IMR-90 (cell line): ENCODE measurements at regions not wholly inside any gene's neighbourhood (a gene's known extent, or its start where the extent isn't known, plus 50 kb on each side); places are given as distances from the start of the nearest gene placed in this dataset.

ENCODE experiments used
- ATAC-seq: fragments of 200-7000 bp; cut with Tn5 transposase; 2 replicates; pipeline ENCODE4 v1.9.1; 2020; ENCODE audit warnings: low read depth, mild to moderate bottlenecking, moderate library complexity
- BruUV-seq: library from RNA; stranded (reverse); fragments of 400-500 nt; replicated peaks from 2 replicates; lab custom pipeline; 2021; lab: Mats Ljungman, UMichigan
- CTCF ChIA-PET: fragments of 300-600 bp; formaldehyde crosslinking; extraction: SDS; loops from one replicate; lab custom pipeline; 2021; ENCODE audit warnings: antibody characterized with exemption; lab: Yijun Ruan, JAX
- POLR2A ChIA-PET: fragments of 300-600 bp; sonication (Branson Sonifier 250); formaldehyde crosslinking; loops from one replicate; lab custom pipeline; 2022; ENCODE audit warnings: antibody characterized with exemption; ENCODE audit not compliant: unreplicated experiment; lab: Charles Lee
- DNase-seq: peaks from one replicate; pipeline ENCODE4 v3.0.0; 2013
- H2AFZ ChIP-seq: replicated peaks from 2 replicates; pipeline ENCODE3; 2013; ENCODE audit warnings: low read length, mild to moderate bottlenecking; ENCODE audit not compliant: poor library complexity
- H2AK5ac ChIP-seq: 2 replicates; pipeline ENCODE4 v1.6.1; 2013; ENCODE audit warnings: low read depth, low read length, inconsistent platforms
- H2AK9ac ChIP-seq: replicated peaks from 2 replicates; pipeline ENCODE3; 2013; ENCODE audit warnings: mild to moderate bottlenecking, low read depth, low read length, moderate library complexity; ENCODE audit not compliant: poor library complexity
- H2BK120ac ChIP-seq: 2 replicates; pipeline ENCODE4 v1.6.1; 2013; ENCODE audit warnings: low read depth, low read length, inconsistent platforms
- H2BK15ac ChIP-seq: 3 replicates; pipeline ENCODE4 v1.6.1; 2013; ENCODE audit warnings: low read depth, low read length, inconsistent platforms
- H2BK20ac ChIP-seq: 2 replicates; pipeline ENCODE4 v1.6.1; 2013; ENCODE audit warnings: low read depth, mild to moderate bottlenecking, inconsistent platforms, low read length, moderate library complexity
- H2BK5ac ChIP-seq: 2 replicates; pipeline ENCODE4 v1.6.1; 2013; ENCODE audit warnings: mild to moderate bottlenecking, low read depth, low read length, inconsistent platforms; ENCODE audit not compliant: poor library complexity, severe bottlenecking
- H3K14ac ChIP-seq: replicated peaks from 2 replicates; pipeline ENCODE4 v1.6.1; 2013; ENCODE audit warnings: low read depth, low read length, inconsistent platforms
- H3K18ac ChIP-seq: 2 replicates; pipeline ENCODE4 v1.6.1; 2013; ENCODE audit warnings: low read depth, low read length, control low read depth
- H3K23ac ChIP-seq: 2 replicates; pipeline ENCODE4 v1.6.1; 2013; ENCODE audit warnings: low read depth, low read length, inconsistent platforms
- H3K27ac ChIP-seq: 2 replicates; pipeline ENCODE4 v1.5.1; 2013; ENCODE audit warnings: mild to moderate bottlenecking, control low read depth, low read length; ENCODE audit not compliant: insufficient read depth
- H3K27me3 ChIP-seq: 2 replicates; pipeline ENCODE4 v1.6.1; 2013; ENCODE audit warnings: low read length; ENCODE audit not compliant: control insufficient read depth, insufficient read depth
- H3K36me3 ChIP-seq: 2 replicates; pipeline ENCODE4 v1.6.1; 2013; ENCODE audit warnings: low read length, mixed read lengths; ENCODE audit not compliant: control insufficient read depth, insufficient read depth
- H3K4ac ChIP-seq: 2 replicates; pipeline ENCODE4 v1.6.1; 2013; ENCODE audit warnings: low read depth, low read length, inconsistent platforms
- H3K4me1 ChIP-seq: 2 replicates; pipeline ENCODE4 v1.6.1; 2013; ENCODE audit warnings: low read length, mixed read lengths; ENCODE audit not compliant: control insufficient read depth, insufficient read depth
- H3K4me2 ChIP-seq: 2 replicates; pipeline ENCODE4 v1.6.1; 2013; ENCODE audit warnings: low read depth, mild to moderate bottlenecking, control low read depth, low read length, moderate library complexity
- H3K4me3 ChIP-seq: 2 replicates; pipeline ENCODE4 v1.5.1; 2013; ENCODE audit warnings: low read depth, mild to moderate bottlenecking, control low read depth, low read length, moderate library complexity; ENCODE audit not compliant: insufficient read depth
- H3K56ac ChIP-seq: 2 replicates; pipeline ENCODE4 v1.6.1; 2013; ENCODE audit warnings: low read length, inconsistent platforms; ENCODE audit not compliant: insufficient read depth; ENCODE audit errors: extremely low read depth
- H3K79me1 ChIP-seq, 2 experiments: 2 replicates each; pipeline ENCODE4 v1.6.1; 2013; ENCODE audit warnings: low read length in 2 of 2, inconsistent platforms in 1 of 2, low read depth in 1 of 2
- H3K9ac ChIP-seq: 2 replicates; pipeline ENCODE4 v1.6.1; 2013; ENCODE audit warnings: low read depth, low read length, control low read depth
- H3K9me1 ChIP-seq: 2 replicates; pipeline ENCODE4 v1.6.1; 2013; ENCODE audit warnings: low read length, inconsistent platforms; ENCODE audit not compliant: insufficient read depth
- H3K9me3 ChIP-seq: 2 replicates; pipeline ENCODE4 v1.6.1; 2013; ENCODE audit warnings: low read length; ENCODE audit not compliant: control insufficient read depth, insufficient read depth
- H4K20me1 ChIP-seq: 2 replicates; pipeline ENCODE4 v1.6.1; 2013; ENCODE audit warnings: low read length, inconsistent platforms; ENCODE audit not compliant: insufficient read depth
- H4K5ac ChIP-seq: 2 replicates; pipeline ENCODE4 v1.6.1; 2013; ENCODE audit warnings: mild to moderate bottlenecking, low read depth, low read length, control low read depth
- H4K8ac ChIP-seq, 2 experiments: 2 replicates each; pipeline ENCODE4 v1.6.1; 2013; ENCODE audit warnings: low read depth in 2 of 2, low read length in 2 of 2, control low read depth in 1 of 2, inconsistent platforms in 1 of 2
- H4K91ac ChIP-seq: 2 replicates; pipeline ENCODE4 v1.6.1; 2013; ENCODE audit warnings: low read depth, low read length, inconsistent platforms; ENCODE audit not compliant: insufficient read depth
- BHLHE40 ChIP-seq: fragments of 150-350 bp; IDR thresholded peaks from 2 replicates; pipeline ENCODE4 v1.6.1; 2016; ENCODE audit warnings: mild to moderate bottlenecking, low read depth, low read length
- CEBPB ChIP-seq: IDR thresholded peaks from 2 replicates; pipeline ENCODE4 v1.6.1; 2012; ENCODE audit warnings: low read depth, low read length, improper control_type of control experiment
- CHD1 ChIP-seq: IDR thresholded peaks from 2 replicates; pipeline ENCODE4 v1.6.1; 2012; ENCODE audit warnings: low read depth, low read length, improper control_type of control experiment
- FOS ChIP-seq: fragments of 150-350 bp; IDR thresholded peaks from 2 replicates; pipeline ENCODE4 v1.6.1; 2016; ENCODE audit warnings: low read depth, low read length
- MAFK ChIP-seq: IDR thresholded peaks from 2 replicates; pipeline ENCODE4 v1.6.1; 2012; ENCODE audit warnings: low read depth, low read length, improper control_type of control experiment
- MAZ ChIP-seq: IDR thresholded peaks from 2 replicates; pipeline ENCODE4 v1.6.1; 2012; ENCODE audit warnings: low read depth, mild to moderate bottlenecking, low read length, improper control_type of control experiment, moderate library complexity, borderline replicate concordance
- MXI1 ChIP-seq: IDR thresholded peaks from 2 replicates; pipeline ENCODE4 v1.6.1; 2012; ENCODE audit warnings: low read depth, mild to moderate bottlenecking, low read length, moderate library complexity, borderline replicate concordance
- NFE2L2 ChIP-seq: fragments of 150-350 bp; IDR thresholded peaks from 2 replicates; pipeline ENCODE4 v1.6.1; 2016; ENCODE audit warnings: low read depth, mild to moderate bottlenecking, low read length
- POLR2A ChIP-seq: IDR thresholded peaks from 2 replicates; pipeline ENCODE4 v1.6.1; 2012; ENCODE audit warnings: mild to moderate bottlenecking, low read depth, low read length
- RAD21 ChIP-seq: IDR thresholded peaks from 2 replicates; pipeline ENCODE4 v1.6.1; 2012; ENCODE audit warnings: low read length, improper control_type of control experiment
- RCOR1 ChIP-seq: IDR thresholded peaks from 2 replicates; pipeline ENCODE4 v1.6.1; 2012; ENCODE audit warnings: mild to moderate bottlenecking, low read length, improper control_type of control experiment; ENCODE audit not compliant: insufficient replicate concordance
- RFX5 ChIP-seq: IDR thresholded peaks from 2 replicates; pipeline ENCODE4 v1.8.0; 2012; ENCODE audit warnings: low read depth, mild to moderate bottlenecking, low read length, moderate library complexity
- SMC3 ChIP-seq: fragments of 150-350 bp; IDR thresholded peaks from 2 replicates; pipeline ENCODE4 v1.6.1; 2016; ENCODE audit warnings: low read depth, mild to moderate bottlenecking, antibody characterized with exemption, low read length, moderate library complexity
- WGBS, 2 experiments: methylation state at CpG; one replicate each; pipeline versions ENCODE4 v1.1.5 to v1.1.7; 2013; ENCODE audit warnings: missing lambda C conversion rate in 2 of 2; ENCODE audit not compliant: insufficient read length in 1 of 2; ENCODE audit errors: extremely low coverage in 2 of 2; 5-methylcytosine and 5-hydroxymethylcytosine counted together
- dilution Hi-C: fragments of 300-500 bp; cut with HindIII; formaldehyde crosslinking; loops from one replicate; pipeline ENCODE4 v1.14.3; 2018; ENCODE audit warnings: low sequenced_read_pairs; ENCODE audit not compliant: unreplicated experiment
- in situ Hi-C: fragments of 300-500 bp; cut with MboI; formaldehyde crosslinking; loops from 3 replicates; pipeline ENCODE4 v1.14.3; 2019; ENCODE audit warnings: low sequenced_read_pairs, inconsistent platforms, mixed read lengths
- intact Hi-C: fragments of 100-400 bp; cut with micrococcal nuclease; formaldehyde crosslinking; loops from 2 replicates; pipeline ENCODE4 v1.10.0; 2022
- TF ChIP-seq, protein P1 (sequence below): fragments of 150-350 bp; IDR thresholded peaks from 2 replicates; pipeline ENCODE4 v1.6.1; 2016; ENCODE audit warnings: low read depth, mild to moderate bottlenecking, low read length, moderate library complexity, borderline replicate concordance
- TF ChIP-seq, protein P2 (sequence below): conservative IDR thresholded peaks from 2 replicates; pipeline ENCODE4 v1.5.1; 2012; ENCODE audit warnings: mild to moderate bottlenecking, low read depth, low read length, improper control_type of control experiment
- TF ChIP-seq, protein P3 (sequence below): fragments of 150-350 bp; IDR thresholded peaks from 2 replicates; pipeline ENCODE4 v1.6.1; 2017; ENCODE audit warnings: mild to moderate bottlenecking, antibody characterized with exemption, low read length, low read depth

DNA sequence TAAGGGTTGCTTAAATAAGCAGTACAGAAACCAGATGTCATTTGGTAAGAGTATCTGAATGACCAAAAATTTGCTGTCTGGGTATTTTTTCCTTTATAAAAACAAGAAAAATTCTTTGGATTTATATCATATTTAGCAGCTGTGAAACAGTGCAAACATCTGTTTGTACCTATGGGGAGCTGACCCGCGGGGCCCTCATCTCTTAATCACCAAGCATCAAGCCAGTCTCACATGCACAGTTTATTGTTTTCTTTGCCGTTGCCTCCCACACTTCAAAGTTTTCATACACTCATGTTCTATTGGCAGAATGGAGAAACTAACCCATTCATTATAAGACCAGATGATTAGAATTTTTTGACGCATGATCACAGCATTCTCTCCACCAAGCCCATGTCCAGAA lies 142.2 kb downstream of the BMP4 start:
- WGBS, 2 experiments: 0% methylated on average over 3 of the region's 4 CpGs; no CpG with 5 or more reads in 1 of the 2 experiments
- Histone ChIP-seq H3K36me3 (no peaks in the 10 kb centered on the region), H2BK120ac (no peak overlapping the region), H2BK15ac (no peak overlapping the region), H3K18ac (no peak overlapping the region; the same call in 1 of the 2 replicates), H3K9me3 (no peaks in the 10 kb centered on the region), H3K9me1 (no peaks in the 10 kb centered on the region), H3K14ac (no peak overlapping the region), H3K56ac (no peak overlapping the region), H3K9ac (no peak overlapping the region), H2BK20ac (no peak overlapping the region), H2AK9ac (no peak overlapping the region), H4K5ac (no peak overlapping the region), H4K8ac (no peak overlapping the region), H3K27ac (peak overlapping the region; percentile 13; the same call in 1 of the 2 replicates), H2BK5ac (no peak overlapping the region), H3K27me3 (peaks cover 2% of the 10 kb centered on the region; the same call in 1 of the 2 replicates), H3K79me1 (no peaks in the 10 kb centered on the region), H4K20me1 (no peaks in the 10 kb centered on the region), H3K4me3 (no peak overlapping the region), H4K91ac (no peak overlapping the region), H3K4me1 (peaks cover 3% of the 10 kb centered on the region; the same call in 1 of the 2 replicates), H3K4ac (no peak overlapping the region), H3K23ac (no peak overlapping the region), H2AK5ac (no peak overlapping the region), H2AFZ (no peak overlapping the region), H3K4me2 (peak overlapping the region; percentile 5; the same call in 1 of the 2 replicates)
- POLR2A ChIA-PET: no interaction called here
- in situ Hi-C loops (no loop called here), intact Hi-C loops (loop anchor here (5.0 kb wide), 1 partner anchor 138 kb away; no protein-coding TSS in a partner anchor), dilution Hi-C loops (no loop called here)
- no peak for TF ChIP-seq BHLHE40
- TF ChIP-seq MAFK: no peak
- no peak for TF ChIP-seq MXI1
- TF ChIP-seq, protein P1, sequence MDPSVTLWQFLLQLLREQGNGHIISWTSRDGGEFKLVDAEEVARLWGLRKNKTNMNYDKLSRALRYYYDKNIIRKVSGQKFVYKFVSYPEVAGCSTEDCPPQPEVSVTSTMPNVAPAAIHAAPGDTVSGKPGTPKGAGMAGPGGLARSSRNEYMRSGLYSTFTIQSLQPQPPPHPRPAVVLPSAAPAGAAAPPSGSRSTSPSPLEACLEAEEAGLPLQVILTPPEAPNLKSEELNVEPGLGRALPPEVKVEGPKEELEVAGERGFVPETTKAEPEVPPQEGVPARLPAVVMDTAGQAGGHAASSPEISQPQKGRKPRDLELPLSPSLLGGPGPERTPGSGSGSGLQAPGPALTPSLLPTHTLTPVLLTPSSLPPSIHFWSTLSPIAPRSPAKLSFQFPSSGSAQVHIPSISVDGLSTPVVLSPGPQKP: no peak
- TF ChIP-seq, protein P2, sequence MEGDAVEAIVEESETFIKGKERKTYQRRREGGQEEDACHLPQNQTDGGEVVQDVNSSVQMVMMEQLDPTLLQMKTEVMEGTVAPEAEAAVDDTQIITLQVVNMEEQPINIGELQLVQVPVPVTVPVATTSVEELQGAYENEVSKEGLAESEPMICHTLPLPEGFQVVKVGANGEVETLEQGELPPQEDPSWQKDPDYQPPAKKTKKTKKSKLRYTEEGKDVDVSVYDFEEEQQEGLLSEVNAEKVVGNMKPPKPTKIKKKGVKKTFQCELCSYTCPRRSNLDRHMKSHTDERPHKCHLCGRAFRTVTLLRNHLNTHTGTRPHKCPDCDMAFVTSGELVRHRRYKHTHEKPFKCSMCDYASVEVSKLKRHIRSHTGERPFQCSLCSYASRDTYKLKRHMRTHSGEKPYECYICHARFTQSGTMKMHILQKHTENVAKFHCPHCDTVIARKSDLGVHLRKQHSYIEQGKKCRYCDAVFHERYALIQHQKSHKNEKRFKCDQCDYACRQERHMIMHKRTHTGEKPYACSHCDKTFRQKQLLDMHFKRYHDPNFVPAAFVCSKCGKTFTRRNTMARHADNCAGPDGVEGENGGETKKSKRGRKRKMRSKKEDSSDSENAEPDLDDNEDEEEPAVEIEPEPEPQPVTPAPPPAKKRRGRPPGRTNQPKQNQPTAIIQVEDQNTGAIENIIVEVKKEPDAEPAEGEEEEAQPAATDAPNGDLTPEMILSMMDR: no peak
- no peak for TF ChIP-seq NFE2L2
- TF ChIP-seq POLR2A: no peak
- no peak for TF ChIP-seq RCOR1
- no peak for TF ChIP-seq RAD21
- TF ChIP-seq, protein P3, sequence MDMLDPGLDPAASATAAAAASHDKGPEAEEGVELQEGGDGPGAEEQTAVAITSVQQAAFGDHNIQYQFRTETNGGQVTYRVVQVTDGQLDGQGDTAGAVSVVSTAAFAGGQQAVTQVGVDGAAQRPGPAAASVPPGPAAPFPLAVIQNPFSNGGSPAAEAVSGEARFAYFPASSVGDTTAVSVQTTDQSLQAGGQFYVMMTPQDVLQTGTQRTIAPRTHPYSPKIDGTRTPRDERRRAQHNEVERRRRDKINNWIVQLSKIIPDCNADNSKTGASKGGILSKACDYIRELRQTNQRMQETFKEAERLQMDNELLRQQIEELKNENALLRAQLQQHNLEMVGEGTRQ: no peak
- TF ChIP-seq RFX5: no peak
- TF ChIP-seq SMC3: no peak
- no peak for TF ChIP-seq FOS
- TF ChIP-seq CHD1: no peak
- no peak for TF ChIP-seq MAZ
- no peak for TF ChIP-seq CEBPB
- BruUV-seq: no TSS peak
- ATAC-seq: peak; percentile 68
- CTCF ChIA-PET: no interaction called here
- no peak for DNase-seq
